Glutamatergic neuron (in vitro differentiated cells): ENCODE measurements at regions not wholly inside any gene's neighbourhood (a gene's known extent, or its start where the extent isn't known, plus 50 kb on each side); places are given as distances from the start of the nearest gene placed in this dataset.
A peak's percentile ranks its signal among the peaks of the same experiment; 100 is the strongest.

ENCODE experiments used
- DNase-seq: peaks from one replicate; pipeline ENCODE4 v3.0.0; 2022
- H3K27ac Mint-ChIP-seq: one replicate; pipeline ENCODE4 v1.8.0; 2020; ENCODE audit warnings: mild to moderate bottlenecking, mixed read lengths, inconsistent platforms; ENCODE audit not compliant: unreplicated experiment
- H3K27me3 Mint-ChIP-seq: one replicate; pipeline ENCODE4 v1.8.0; 2020; ENCODE audit warnings: mild to moderate bottlenecking, moderate library complexity, mixed read lengths, inconsistent platforms; ENCODE audit not compliant: unreplicated experiment
- H3K36me3 Mint-ChIP-seq: one replicate; pipeline ENCODE4 v1.8.0; 2020; ENCODE audit warnings: mild to moderate bottlenecking, mixed read lengths, inconsistent platforms; ENCODE audit not compliant: unreplicated experiment
- H3K4me1 Mint-ChIP-seq: one replicate; pipeline ENCODE4 v1.8.0; 2020; ENCODE audit warnings: mild to moderate bottlenecking, low read depth, mixed read lengths, inconsistent platforms; ENCODE audit not compliant: unreplicated experiment
- H3K4me3 Mint-ChIP-seq: one replicate; pipeline ENCODE4 v1.8.0; 2020; ENCODE audit warnings: mild to moderate bottlenecking, mixed read lengths, inconsistent platforms; ENCODE audit not compliant: unreplicated experiment
- H3K9me3 Mint-ChIP-seq: one replicate; pipeline ENCODE4 v1.8.0; 2020; ENCODE audit warnings: mild to moderate bottlenecking, moderate library complexity, mixed read lengths, inconsistent platforms; ENCODE audit not compliant: unreplicated experiment
- TF ChIP-seq, protein P1 (sequence below): fragments of 200-600 bp; sonication (generic); IDR thresholded peaks from one replicate; pipeline ENCODE4 v1.5.0; 2021; ENCODE audit not compliant: partially characterized antibody, unreplicated experiment

DNA sequence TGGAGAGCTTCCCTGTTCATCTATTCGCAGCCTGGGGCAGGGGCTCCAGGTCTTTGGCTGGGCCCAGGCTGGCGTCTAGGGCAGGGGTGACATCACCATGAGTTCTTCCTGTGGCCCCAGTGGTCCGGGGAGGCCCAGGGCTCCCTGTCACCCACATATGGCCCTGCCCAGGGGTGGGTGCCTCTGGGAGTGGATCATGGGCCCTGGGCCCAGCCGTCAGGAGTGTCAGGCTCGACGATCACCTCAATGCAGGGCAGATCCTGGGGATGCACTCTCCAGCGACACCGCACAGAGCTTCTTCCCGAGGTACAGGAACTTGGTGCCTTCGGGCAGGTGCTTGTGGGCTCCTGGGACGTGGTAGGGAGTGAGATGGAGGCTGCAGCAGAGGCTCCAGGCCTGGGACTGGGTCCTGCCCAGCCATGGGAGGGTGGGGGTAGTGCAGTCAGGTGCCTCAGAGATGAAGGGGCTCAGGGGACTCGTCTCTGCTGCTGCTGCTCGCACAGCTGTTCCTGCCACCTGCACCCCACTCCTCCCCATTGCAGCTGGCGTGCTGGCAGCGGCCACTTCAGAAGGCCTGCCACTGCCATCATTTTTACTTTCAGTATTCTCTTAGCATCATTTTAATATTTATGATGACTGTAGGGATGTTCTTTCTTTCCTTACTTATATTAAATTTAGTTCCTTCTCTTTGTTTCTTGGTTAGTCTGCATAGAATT, 196.0 kb upstream of the VRK2 start:
- H3K4me1 Mint-ChIP-seq: peaks cover 13% of the 10 kb centered on the region
- H3K27ac Mint-ChIP-seq: no peak overlapping the region
- H3K9me3 Mint-ChIP-seq: peaks cover 3% of the 10 kb centered on the region
- H3K36me3 Mint-ChIP-seq: no peaks in the 10 kb centered on the region
- peaks cover 2% of the 10 kb centered on the region for H3K27me3 Mint-ChIP-seq
- TF ChIP-seq, protein P1, sequence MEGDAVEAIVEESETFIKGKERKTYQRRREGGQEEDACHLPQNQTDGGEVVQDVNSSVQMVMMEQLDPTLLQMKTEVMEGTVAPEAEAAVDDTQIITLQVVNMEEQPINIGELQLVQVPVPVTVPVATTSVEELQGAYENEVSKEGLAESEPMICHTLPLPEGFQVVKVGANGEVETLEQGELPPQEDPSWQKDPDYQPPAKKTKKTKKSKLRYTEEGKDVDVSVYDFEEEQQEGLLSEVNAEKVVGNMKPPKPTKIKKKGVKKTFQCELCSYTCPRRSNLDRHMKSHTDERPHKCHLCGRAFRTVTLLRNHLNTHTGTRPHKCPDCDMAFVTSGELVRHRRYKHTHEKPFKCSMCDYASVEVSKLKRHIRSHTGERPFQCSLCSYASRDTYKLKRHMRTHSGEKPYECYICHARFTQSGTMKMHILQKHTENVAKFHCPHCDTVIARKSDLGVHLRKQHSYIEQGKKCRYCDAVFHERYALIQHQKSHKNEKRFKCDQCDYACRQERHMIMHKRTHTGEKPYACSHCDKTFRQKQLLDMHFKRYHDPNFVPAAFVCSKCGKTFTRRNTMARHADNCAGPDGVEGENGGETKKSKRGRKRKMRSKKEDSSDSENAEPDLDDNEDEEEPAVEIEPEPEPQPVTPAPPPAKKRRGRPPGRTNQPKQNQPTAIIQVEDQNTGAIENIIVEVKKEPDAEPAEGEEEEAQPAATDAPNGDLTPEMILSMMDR: no peak
- DNase-seq: peak; percentile 26
- no peak overlapping the region for H3K4me3 Mint-ChIP-seq

DNA sequence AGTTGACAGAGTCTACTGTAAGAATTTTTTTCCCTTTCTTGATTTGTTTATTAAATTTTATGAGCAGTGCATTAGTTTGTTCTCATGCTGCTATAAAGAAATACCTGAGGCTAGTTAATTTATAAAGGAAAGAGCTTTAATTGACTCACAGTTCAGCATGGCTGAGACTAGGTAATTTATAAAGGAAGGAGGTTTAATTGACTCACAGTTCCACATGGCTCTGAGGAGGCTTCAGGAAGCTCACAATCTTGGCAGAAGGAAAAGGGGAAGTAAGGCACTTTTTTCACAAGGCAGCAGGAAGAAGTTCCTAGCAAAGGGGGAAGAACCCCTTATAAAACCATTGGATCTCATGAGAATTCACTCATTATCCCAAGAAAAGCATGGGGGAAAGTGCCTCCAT, 191.4 kb upstream of the VRK2 start:
- no peak overlapping the region for H3K4me3 Mint-ChIP-seq
- H3K36me3 Mint-ChIP-seq: no peaks in the 10 kb centered on the region
- no peak for DNase-seq

DNA sequence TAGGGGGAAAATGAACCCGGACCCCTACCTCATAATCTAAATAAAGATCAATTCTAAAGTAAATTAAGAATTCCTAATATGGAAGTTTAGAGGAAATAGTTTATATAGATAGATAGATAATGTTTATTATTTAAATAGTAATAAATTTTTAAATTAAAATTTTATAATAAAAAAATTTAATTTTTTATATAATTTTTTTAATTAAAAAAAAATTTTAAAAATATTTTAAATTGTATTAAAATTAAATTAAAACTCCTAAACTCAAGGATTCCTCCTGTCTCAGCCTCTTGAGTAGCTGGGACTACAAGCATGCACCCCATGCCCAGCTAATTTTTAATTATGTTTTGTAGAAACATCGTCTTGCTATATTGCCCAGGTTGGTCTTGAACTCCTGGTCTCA, 186.9 kb upstream of the VRK2 start:
- H3K36me3 Mint-ChIP-seq: no peaks in the 10 kb centered on the region
- no peak overlapping the region for H3K27ac Mint-ChIP-seq
- TF ChIP-seq, protein P1: no peak
- peaks cover 2% of the 10 kb centered on the region for H3K4me1 Mint-ChIP-seq
- H3K4me3 Mint-ChIP-seq: no peak overlapping the region
- peaks cover 3% of the 10 kb centered on the region for H3K9me3 Mint-ChIP-seq
- no peak for DNase-seq
- no peaks in the 10 kb centered on the region for H3K27me3 Mint-ChIP-seq

More for the DNA sequence above, 191.4 kb upstream of the VRK2 start:
- Mint-ChIP-seq H3K9me3 (peaks cover 6% of the 10 kb centered on the region), H3K4me1 (peaks cover 15% of the 10 kb centered on the region), H3K27me3 (no peaks in the 10 kb centered on the region), H3K27ac (no peak overlapping the region)
- TF ChIP-seq, protein P1: no peak

DNA sequence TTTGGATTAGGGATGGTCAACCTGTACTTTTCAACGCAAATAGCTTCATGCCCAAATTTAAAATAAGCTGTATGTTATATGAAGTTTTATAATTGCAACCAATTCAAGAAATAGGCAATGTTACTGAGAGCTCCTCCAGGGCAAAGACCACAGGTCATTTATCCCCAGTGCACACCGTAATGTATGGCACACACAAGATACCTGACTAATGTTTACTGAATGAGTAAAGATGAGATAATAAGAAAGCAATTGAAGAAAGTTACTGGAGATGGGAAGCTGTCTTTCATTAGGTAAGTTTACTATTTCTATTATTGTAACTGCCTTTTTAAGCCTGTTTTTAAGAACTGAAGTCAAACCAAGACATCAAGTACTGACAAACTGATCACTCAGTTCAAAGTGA, 184.5 kb upstream of the VRK2 start:
- Mint-ChIP-seq H3K4me1 (peaks cover 2% of the 10 kb centered on the region), H3K9me3 (peaks cover 2% of the 10 kb centered on the region), H3K36me3 (no peaks in the 10 kb centered on the region), H3K4me3 (no peak overlapping the region), H3K27ac (no peak overlapping the region), H3K27me3 (no peaks in the 10 kb centered on the region)
- no peak for DNase-seq
- TF ChIP-seq, protein P1: no peak

DNA sequence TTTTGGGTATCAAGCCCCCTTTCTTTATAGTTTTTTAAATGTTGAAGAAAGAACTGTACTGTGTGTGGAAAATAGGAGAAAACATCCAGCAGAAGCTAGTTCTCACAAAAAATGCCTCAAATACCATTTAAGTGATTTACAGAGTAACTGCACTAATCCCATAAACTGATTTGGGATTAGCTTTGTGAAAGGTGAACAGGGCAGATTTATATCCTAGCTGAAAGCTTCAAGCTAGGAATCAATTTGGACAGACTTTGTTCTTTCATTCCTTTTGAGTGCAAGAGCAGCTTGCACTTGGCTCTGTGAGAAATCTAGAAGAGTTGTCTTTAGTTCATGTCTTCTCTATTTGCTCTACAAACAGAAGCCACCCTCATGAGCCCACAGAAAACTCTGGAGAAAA, 183.9 kb upstream of the VRK2 start:
- H3K4me3 Mint-ChIP-seq: no peak overlapping the region
- TF ChIP-seq, protein P1: no peak
- H3K27ac Mint-ChIP-seq: no peak overlapping the region
- H3K36me3 Mint-ChIP-seq: no peaks in the 10 kb centered on the region
- peaks cover 2% of the 10 kb centered on the region for H3K4me1 Mint-ChIP-seq
- no peak for DNase-seq
- H3K9me3 Mint-ChIP-seq: peaks cover 2% of the 10 kb centered on the region
- no peaks in the 10 kb centered on the region for H3K27me3 Mint-ChIP-seq
